GM18502 (cell line): ENCODE measurements at regions not wholly inside any gene's neighbourhood (a gene's known extent, or its start where the extent isn't known, plus 50 kb on each side); places are given as distances from the start of the nearest gene placed in this dataset.

Experiments
- ATAC-seq: cut with Tn5 transposase; IDR thresholded peaks from one replicate; pipeline ENCODE4 v1.9.1; 2021; ENCODE audit warnings: mild to moderate bottlenecking; ENCODE audit not compliant: unreplicated experiment, poor library complexity

DNA sequence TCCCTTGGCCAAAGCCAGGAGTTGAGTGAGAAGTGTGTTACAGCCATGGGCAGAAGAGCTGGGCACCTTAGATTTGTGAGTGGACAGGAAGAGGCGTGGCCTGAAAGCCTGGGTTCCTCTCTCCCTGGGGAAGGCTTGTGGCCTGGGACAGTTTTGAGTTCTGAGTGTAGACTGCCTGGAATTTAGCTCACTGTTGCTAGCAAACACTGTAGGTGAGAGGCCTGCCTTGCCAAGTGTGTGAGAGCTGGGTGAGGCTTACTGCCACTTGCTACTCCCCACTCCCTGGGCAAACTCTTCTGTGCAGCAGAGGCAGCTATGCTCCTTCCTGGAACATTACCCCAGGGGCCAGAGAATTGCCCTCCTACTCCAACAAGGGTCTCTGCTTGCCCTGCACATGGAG is 150.0 kb upstream of the GALNT5 start:
- no peak for ATAC-seq

GRCh38 chr2:157107877-157108276 is 149.6 kb upstream of the GALNT5 start:
- ATAC-seq, result no peak

- no peak for ATAC-seq
These were observed 134.7 kb upstream of the GALNT5 start for GRCh38 chr2:157122776-157123175.

DNA sequence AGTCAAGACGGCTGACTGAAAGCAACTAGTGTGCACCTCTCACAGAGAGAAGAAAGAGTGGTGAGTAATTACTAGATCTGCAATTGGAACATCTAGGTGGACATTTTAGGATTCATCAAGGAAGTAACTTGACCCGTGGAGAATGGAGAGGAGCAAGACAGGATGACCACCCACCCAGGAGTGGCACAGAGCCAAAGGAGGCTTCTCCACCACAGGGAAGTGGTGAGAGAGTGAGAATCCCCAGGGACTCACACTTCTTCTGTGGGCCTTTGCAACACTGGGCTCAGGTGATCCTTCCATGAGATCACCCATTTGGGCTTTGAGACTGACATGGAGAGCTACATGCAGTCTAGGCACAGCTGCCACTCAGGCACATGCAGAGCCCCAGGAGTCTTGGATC is 132.8 kb upstream of the GALNT5 start:
- ATAC-seq, result no peak

GRCh38 chr2:157125685-157126084 is 131.8 kb upstream of the GALNT5 start:
- no peak for ATAC-seq

DNA sequence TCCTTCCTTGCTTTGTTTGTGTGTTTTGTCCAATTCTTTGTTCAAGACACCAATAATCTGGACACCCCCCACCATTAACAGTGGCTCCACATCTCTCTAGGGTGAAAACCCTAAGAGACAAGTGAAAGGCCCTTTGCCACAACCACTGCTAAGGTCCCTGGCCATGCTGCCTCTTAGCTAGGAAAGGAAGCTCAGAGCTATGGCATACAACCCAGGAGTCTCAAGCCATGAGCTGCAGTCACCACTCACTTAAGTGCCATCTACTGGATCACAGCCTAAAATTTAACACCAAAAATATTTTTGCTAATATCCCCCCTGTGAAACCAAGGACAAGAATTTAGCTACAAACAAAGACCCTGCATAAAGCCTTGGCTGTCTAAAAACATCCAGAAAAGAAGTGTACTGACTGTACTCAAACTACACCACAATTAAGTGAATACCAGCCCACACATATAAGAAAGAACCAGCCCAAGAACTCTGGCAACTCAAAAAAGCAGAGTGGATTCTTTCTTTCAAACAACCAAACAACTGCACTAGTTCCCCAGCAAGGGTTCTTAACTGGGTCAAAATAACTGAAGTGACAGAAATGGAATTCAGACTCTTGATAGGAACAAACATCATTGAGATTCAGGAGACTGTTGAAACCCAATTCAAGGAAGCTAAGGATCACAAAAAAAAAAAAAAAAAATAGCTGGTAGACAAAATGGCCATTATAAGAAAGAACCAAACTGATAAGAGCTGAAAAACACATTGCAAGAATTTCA is 130.1 kb upstream of the GALNT5 start:
- no peak for ATAC-seq

DNA sequence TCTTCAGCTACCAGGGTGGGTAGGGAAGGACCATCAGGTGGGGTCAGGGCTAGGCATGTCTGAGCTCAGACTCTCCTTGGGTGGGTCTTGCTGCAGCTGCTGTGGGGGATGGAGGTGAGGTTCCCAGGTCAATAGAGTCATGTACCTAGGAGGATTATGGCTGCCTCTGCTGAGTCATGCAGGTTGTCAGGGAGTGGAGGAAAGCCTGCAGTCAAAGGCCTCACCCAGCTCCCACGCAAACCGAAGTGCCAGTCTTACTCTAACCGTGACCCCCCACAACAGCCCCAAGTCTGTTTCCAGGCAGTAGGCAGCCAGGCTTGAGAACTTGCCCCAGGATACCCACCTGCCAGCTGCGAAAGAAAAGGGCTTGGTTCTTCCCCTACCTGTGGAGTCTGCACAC is 113.6 kb upstream of the GALNT5 start:
- no peak for ATAC-seq

GRCh38 chr2:157149270-157149669 is 108.2 kb upstream of the GALNT5 start:
- ATAC-seq, result no peak

DNA sequence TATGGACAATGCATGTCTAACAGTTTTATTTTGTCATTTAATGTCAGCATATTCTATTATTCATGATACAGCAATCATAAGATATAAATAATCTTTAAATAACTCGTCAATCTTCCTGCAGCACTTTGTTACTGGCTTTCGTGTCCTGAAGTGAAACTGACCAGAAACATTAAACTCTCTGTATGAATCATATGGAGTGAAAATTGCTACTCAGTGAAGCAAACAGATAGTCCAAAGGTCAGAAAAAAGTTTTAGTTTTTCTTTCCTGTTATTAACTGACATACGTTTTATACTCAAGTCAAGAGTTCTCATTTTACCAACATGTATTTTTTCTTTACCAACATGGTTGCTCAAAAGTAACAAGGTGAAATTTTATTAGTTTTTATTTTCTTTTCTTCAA is 106.8 kb upstream of the GALNT5 start:
- ATAC-seq, result peak; percentile 90

- ATAC-seq, result no peak
These were observed 105.1 kb upstream of the GALNT5 start for GRCh38 chr2:157152362-157152761.

DNA sequence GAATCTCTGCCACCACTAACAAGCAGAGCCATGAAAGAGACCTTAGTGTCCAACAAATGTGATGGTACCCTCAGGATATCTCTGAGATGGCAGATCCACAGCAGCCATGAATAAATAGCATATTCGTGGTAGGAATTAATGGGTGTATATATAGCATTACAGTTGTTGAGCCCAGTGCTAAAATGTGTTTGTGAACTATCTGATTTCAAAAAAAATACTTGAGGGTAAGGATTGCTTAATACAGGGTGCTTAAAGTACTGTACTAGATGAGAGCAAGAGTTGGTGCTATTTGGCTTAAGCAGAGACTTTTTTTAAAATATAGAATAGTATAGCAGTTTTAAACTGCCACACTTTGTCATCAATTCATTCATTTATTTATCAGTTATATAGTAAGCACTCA is 101.5 kb upstream of the GALNT5 start:
- ATAC-seq, result no peak

- ATAC-seq, result no peak
These were observed 99.4 kb upstream of the GALNT5 start for GRCh38 chr2:157158111-157158510.

DNA sequence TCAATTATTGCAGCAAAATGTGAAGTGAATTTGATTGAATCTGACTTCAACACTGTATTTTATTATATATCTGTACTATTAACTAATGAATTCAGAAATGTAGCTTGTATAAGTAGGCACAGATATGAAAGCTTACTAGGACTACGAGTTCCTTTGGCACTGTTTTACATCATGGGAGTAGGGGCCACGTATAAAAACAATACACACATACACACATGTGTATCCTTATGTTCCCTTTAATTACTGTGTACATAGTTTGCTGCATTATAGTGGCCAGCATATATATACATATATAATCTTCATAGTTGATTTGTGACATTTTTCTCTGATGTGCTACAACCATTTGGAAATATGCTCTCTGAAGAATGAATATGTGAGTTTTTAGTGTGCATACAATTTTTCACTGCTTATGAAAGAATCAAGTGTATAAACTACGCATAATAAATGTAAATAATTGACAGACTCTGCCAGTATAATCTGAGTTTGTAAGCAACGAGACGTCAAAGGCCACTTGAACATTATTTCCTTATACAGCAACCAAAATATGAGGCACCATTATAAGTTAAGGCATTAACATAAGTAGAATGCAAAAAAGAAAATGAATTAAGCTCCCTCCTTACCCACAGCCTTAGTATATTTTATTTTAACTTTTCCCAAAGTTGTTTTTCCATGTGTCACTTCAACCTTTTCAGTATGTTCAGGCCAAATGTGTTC is 98.1 kb upstream of the GALNT5 start:
- no peak for ATAC-seq

GRCh38 chr2:157160111-157160510 is 97.4 kb upstream of the GALNT5 start:
- ATAC-seq, result no peak

DNA sequence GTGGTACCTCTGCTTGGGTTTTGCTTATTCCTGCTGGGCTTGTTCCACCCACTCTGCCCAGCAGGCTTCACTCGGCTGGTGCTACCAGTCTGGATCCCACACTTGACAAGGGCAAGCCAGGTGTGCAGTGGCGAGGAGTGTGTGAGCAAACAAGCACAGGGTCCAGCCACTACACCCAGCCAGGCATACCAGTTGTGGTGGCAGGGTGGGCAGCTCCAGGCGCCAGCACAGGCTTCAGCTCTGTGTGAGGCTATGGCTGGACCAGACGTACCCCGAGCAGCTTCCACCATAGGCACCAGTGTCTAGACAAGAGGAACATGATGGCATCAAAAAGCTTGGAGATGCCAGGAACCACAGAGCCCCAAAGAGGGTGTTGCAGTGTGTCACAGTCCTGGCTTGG is 93.1 kb upstream of the GALNT5 start:
- no peak for ATAC-seq

- ATAC-seq, result no peak
These were observed 92.6 kb upstream of the GALNT5 start for GRCh38 chr2:157164891-157165290.

- no peak for ATAC-seq
These were observed 89.0 kb upstream of the GALNT5 start for GRCh38 chr2:157168501-157168900.

DNA sequence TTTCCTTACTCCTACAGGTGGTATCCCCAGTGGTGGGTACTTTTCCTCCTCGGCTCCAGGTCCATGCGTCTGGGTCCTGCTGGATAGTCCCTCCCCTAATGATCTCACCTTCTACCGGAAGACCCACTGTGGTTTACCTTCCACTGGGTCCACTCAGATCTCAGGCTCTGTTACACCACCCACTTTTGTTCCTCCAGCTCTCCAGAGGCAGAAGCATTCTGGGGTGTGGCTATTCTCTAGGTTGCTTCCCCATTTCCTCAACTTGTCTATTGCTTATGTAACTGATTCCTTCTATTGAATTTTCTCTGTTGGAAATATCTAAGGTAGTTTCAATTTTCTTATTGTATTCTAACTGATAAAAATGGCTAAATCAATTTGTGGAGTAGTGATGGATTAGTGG is 87.6 kb upstream of the GALNT5 start:
- ATAC-seq, result no peak

DNA sequence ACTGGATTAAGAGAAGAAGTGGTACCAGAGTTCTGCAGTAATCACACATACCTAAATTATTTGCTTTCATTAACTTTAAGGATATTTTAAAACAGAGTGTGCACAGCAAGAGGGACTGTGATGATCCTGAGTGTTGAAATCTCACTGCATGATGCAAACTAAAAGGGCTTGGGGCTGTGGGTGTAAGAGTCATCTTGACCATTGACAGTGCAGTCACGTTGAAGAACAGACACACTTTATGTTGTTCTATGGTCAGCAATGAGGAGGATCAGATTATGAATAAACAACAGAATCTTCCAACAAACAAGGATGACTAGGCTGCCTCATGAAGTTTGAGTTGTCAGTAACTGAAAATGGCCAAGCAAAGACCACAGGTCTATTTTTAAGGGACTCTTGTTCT is 87.2 kb upstream of the GALNT5 start:
- no peak for ATAC-seq

GRCh38 chr2:157172239-157172638 is 85.3 kb upstream of the GALNT5 start:
- ATAC-seq, result no peak

- no peak for ATAC-seq
These were observed 84.5 kb upstream of the GALNT5 start for GRCh38 chr2:157172866-157173578.
